Skeletal muscle cell (primary cell): ENCODE measurements at regions not wholly inside any gene's neighbourhood (a gene's known extent, or its start where the extent isn't known, plus 50 kb on each side); places are given as distances from the start of the nearest gene placed in this dataset.
A peak's percentile ranks its signal among the peaks of the same experiment; 100 is the strongest.

Source experiments
- DNase-seq: peaks from one replicate; pipeline ENCODE4 v3.0.0-alpha.2; 2010; ENCODE audit warnings: low read depth
- H3K4me3 ChIP-seq: 2 replicates; pipeline ENCODE4 v1.5.1; 2011; ENCODE audit warnings: low read depth, mild to moderate bottlenecking, control low read depth, low read length, moderate library complexity

GRCh38 chr3:31041161-31041978 lies 146.9 kb upstream of the GADL1 start:
- H3K4me3 ChIP-seq: no peak overlapping the region
- peak; percentile 59 for DNase-seq

DNA sequence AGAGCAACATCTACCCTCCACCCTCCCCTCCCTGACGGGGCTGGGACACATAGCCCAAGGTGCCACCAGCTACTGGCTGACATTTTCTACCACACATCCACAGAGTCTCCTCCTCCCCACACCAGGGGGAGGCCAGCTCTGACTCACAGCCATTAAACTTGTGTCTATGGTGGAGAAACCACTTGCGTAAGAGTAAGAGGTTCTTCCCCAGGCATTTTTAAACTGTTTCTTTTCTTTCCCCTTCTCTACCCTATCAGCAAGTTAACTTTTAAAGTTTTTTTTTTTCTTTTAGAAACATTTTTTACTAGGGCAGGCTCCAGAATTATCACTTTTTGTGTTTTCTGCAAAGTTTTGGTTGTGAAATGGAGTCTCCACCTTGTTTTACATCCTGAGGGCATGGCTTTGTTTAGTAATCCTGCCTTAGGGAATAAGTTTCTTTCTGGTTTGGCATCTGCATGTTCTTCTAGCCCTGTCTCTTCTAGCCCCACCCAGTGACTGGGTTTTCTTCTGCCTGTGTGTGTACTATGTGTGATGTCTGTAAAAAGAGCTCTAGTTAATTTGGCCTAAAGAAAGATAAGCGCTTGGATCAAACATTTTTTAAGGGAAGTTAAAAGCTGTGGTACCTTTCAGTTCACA lies 148.8 kb upstream of the GADL1 start:
- peak; percentile 68 for DNase-seq
- no peak overlapping the region for H3K4me3 ChIP-seq

DNA sequence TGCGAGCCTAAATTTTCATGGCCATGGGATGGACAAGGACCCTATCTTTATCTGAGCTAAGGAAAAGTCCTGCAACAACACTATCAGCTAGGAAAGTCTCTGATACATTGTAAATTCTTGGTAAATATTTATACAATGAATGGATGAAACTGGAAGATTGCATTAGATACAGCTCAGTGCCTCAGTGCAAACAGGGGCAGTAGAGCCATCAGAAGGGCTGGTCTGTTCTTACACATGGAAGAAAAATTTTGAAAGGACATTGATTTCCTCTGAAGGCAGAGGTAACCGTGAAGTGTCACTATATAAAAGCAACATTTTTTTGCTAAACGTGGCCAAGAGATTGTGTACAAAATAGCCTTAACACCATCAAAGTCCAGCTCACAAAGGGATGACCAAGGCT lies 153.2 kb upstream of the GADL1 start:
- H3K4me3 ChIP-seq: no peak overlapping the region
- DNase-seq: no peak

- no peak overlapping the region for H3K4me3 ChIP-seq
- DNase-seq: no peak
Measured at GRCh38 chr3:31048143-31048542, 153.7 kb upstream of the GADL1 start.

DNA sequence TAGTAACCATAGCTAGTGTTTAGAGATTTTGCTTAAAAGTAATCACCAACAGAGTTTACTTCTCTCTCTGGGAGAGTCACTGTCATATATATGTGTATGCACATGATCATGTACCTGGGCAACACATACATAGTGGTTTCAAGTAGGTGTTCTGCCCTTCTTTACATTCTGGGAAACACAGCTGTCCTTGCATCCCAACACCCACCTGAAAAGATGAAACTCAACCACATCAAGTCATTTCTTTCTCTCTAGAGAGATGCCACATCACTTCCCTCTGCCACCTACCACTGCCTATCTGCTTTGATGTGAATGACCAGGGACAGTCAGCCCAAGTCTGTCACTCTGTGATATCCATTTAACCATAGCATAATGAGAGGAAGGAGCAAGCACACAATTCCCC lies 155.8 kb upstream of the GADL1 start:
- no peak for DNase-seq
- H3K4me3 ChIP-seq: no peak overlapping the region

- no peak overlapping the region for H3K4me3 ChIP-seq
- no peak for DNase-seq
Measured at GRCh38 chr3:31051226-31051625, 156.8 kb upstream of the GADL1 start.

GRCh38 chr3:31053299-31053698 lies 158.8 kb upstream of the GADL1 start:
- no peak for DNase-seq
- no peak overlapping the region for H3K4me3 ChIP-seq

DNA sequence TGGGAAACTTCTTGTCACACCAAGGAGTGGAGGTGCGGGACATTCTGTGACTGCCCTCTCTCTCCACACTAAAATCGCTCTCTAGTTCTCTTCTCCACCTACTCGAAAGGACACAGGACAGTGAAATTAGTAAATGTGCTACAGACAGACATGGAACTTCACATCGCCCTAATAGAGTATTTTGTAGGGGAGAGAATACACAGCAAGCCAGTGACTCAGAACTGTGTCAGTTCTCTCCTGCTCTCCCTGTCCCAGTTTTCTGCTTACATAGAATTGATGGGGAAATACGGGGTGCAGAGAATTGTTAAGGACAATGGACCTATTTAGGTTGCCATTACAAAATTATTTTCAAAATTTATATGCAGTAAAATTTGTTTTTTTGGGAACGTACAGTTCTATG lies 159.6 kb upstream of the GADL1 start:
- H3K4me3 ChIP-seq: no peak overlapping the region
- DNase-seq: no peak

DNA sequence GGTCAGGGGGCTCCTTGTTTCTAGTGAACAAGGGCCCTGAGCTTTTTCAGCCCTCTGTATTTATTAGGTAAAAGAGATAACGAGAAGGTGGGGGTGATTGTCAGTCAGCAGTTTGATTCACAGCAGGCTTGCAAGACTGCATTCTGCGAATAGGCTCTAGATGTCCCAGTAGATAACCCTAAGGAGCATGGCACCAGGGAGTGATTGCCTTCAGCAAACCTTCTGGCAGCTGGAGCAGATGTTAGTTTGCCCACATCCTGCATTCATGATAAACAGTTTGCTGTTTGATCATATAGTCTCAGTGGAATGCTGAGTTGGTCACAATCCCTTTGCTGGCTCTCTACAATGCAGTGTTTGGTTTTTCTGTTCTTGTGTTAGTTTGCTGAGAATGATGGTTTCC lies 161.3 kb upstream of the GADL1 start:
- no peak for DNase-seq

GRCh38 chr3:31057891-31058290 lies 163.4 kb upstream of the GADL1 start:
- no peak for DNase-seq
- H3K4me3 ChIP-seq: no peak overlapping the region

More for the DNA sequence above, 161.3 kb upstream of the GADL1 start:
- H3K4me3 ChIP-seq: no peak overlapping the region

DNA sequence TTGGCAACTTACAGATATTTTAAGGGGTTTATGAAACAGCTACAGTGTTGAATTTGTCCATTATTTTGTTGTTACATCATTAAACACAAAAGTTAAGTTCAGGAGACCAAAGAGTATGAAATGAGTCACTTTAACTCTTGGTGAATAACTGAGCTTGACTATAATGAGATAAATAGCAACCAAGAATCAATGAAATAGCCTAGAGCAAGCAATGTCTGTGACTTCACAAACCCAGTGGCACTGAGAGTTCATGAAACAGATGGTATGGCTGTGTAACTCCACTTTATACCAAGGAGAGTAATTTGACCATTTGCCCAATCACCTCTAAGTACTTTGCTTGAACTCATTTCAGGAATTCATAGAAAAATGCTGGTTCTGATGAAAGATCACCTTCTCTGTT lies 169.6 kb upstream of the GADL1 start:
- no peak overlapping the region for H3K4me3 ChIP-seq
- no peak for DNase-seq

DNA sequence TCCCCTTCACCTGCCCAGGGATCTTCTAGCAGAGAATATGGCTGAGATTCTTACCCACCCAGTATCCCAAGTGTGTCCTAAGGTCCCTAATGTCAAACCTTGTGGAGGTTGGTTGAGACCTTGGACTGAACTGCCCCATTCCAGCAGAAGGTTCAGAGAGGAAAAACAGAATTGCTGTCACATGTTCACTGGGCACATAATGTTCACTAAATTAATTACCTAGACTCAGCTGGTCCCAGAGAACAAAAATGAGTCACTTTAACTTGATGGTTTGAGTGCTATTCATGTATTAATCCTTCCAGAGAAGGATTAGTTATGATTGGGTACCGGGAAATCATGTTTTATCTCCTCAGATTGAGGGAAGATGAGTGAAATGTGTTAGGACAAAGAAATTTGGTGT lies 171.3 kb upstream of the GADL1 start:
- no peak overlapping the region for H3K4me3 ChIP-seq
- no peak for DNase-seq

DNA sequence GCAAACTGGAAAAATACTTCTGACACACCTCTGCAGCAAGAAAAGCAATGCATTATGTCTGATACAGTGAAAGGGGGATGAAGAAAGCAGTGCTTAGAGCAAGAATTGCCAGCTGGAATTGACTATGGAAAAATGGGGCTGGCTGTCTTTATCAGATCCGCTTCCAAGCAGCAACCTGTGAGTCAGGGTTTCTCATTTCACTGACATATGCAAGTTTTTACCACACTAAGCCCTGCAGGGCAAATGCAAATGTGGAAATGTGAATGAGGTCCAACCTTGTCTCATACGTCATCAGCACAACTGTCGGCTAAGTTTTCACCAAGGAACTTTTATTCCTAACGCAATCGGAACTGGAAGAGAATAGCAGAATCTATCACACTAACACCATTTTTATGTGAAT lies 172.5 kb upstream of the GADL1 start:
- H3K4me3 ChIP-seq: no peak overlapping the region
- peak; percentile 92 for DNase-seq

GRCh38 chr3:31075471-31075870 lies 181.0 kb upstream of the GADL1 start:
- DNase-seq: no peak
- H3K4me3 ChIP-seq: no peak overlapping the region

- H3K4me3 ChIP-seq: no peak overlapping the region
- no peak for DNase-seq
Measured at GRCh38 chr3:31075876-31076275, 181.4 kb upstream of the GADL1 start.

GRCh38 chr3:31077021-31077601 lies 182.7 kb upstream of the GADL1 start:
- no peak overlapping the region for H3K4me3 ChIP-seq
- peak; percentile 81 for DNase-seq

DNA sequence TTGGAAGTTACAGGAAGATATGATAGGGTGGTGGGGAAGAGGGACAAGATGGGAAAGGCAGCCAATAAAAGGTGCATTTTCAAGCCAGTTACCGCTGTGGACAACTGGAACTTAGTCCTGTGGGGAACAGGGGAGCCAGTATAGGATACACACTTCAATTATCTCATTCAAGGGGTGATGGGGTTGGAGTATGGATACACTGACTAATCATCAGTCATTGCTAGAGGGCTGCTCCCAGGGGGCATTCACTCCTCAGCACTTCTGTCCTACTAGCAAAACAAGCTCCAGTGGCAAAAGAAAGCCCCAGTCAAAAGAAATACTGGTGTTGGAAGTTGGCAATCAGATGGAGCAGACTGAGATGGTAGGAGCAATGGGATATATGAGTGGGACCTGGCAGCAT lies 183.4 kb upstream of the GADL1 start:
- no peak overlapping the region for H3K4me3 ChIP-seq
- peak; percentile 39 for DNase-seq

GRCh38 chr3:31079689-31080088 lies 185.2 kb upstream of the GADL1 start:
- H3K4me3 ChIP-seq: no peak overlapping the region
- DNase-seq: no peak

DNA sequence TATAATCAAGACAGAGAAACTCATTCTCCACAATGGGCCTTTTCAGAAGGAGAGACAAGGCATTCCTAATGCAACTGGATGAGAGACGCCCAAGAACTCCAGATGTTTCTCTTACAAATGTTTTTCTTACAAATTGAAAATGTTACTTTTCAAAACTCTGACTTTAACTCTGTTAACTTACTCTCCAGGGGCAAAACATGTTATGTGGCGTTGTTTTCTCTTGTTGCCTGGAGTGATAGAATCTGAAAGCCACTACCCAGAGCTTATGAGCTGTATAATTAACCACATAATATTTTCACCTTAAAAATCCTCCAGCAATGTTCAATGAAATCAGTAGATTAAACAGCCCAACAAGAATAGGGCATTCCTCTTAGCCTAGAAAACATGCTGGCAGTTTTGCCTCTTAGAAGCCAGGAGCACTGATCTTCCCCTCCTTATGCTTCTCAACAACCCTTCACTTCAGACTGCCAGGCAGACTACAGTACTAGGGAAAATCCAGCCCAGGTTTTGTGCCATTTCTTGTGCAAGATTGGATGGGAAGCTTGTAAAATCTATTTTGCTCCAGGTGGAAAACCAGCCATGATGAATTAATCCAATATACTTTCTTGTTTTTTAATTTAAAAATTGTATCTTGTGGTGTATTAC lies 186.7 kb upstream of the GADL1 start:
- DNase-seq: no peak
- H3K4me3 ChIP-seq: no peak overlapping the region

GRCh38 chr3:31086148-31086547 lies 191.7 kb upstream of the GADL1 start:
- no peak overlapping the region for H3K4me3 ChIP-seq
- no peak for DNase-seq
